GM23338 (cell line): ENCODE measurements at regions not wholly inside any gene's neighbourhood (a gene's known extent, or its start where the extent isn't known, plus 50 kb on each side); places are given as distances from the start of the nearest gene placed in this dataset.

Source experiments
- ATAC-seq: fragments of 200-7000 bp; cut with Tn5 transposase; 3 replicates; pipeline ENCODE4 v1.9.1; 2020
- DNase-seq: peaks from one replicate; pipeline ENCODE4 v3.0.0-alpha.2; 2015; ENCODE audit warnings: low spot score
- H2AFZ ChIP-seq: fragments of 200-600 bp; sonication (generic); 2 replicates; pipeline ENCODE4 v1.8.0; 2016; ENCODE audit warnings: antibody characterized with exemption, mild to moderate bottlenecking, moderate library complexity
- H3F3A ChIP-seq: fragments of 200-600 bp; sonication (generic); replicated peaks from 2 replicates; pipeline ENCODE4 v1.8.0; 2017; ENCODE audit warnings: antibody characterized with exemption, mixed run types, low read depth
- H3K27ac ChIP-seq: fragments of 200-600 bp; sonication (generic); 2 replicates; pipeline ENCODE4 v1.6.1; 2016; ENCODE audit warnings: low read depth
- H3K27me3 ChIP-seq: fragments of 200-600 bp; sonication (generic); 2 replicates; pipeline ENCODE4 v1.8.0; 2016; ENCODE audit warnings: mild to moderate bottlenecking, mixed run types, moderate library complexity; ENCODE audit not compliant: insufficient read depth
- H3K36me3 ChIP-seq: fragments of 200-600 bp; sonication (generic); 2 replicates; pipeline ENCODE4 v1.8.0; 2016; ENCODE audit warnings: mild to moderate bottlenecking; ENCODE audit not compliant: insufficient read depth
- H3K4me1 ChIP-seq: fragments of 200-600 bp; sonication (generic); 2 replicates; pipeline ENCODE4 v1.8.0; 2016; ENCODE audit warnings: mild to moderate bottlenecking, moderate library complexity; ENCODE audit not compliant: insufficient read depth
- H3K4me2 ChIP-seq: fragments of 200-600 bp; sonication (generic); 2 replicates; pipeline ENCODE4 v1.7.1; 2017; ENCODE audit warnings: mixed run types
- H3K4me3 ChIP-seq: fragments of 200-600 bp; sonication (generic); 2 replicates; pipeline ENCODE4 v1.6.1; 2016; ENCODE audit warnings: mixed run types
- H3K79me2 ChIP-seq: fragments of 200-600 bp; sonication (generic); replicated peaks from 2 replicates; pipeline ENCODE4 v1.8.0; 2017; ENCODE audit warnings: mild to moderate bottlenecking; ENCODE audit not compliant: insufficient read depth
- H3K9me2 ChIP-seq: fragments of 200-600 bp; sonication (generic); 2 replicates; pipeline ENCODE4 v1.8.0; 2017; ENCODE audit not compliant: insufficient read depth
- H4K20me1 ChIP-seq: fragments of 200-600 bp; sonication (generic); replicated peaks from 2 replicates; pipeline ENCODE4 v1.8.0; 2017; ENCODE audit warnings: mild to moderate bottlenecking; ENCODE audit not compliant: insufficient read depth
- H3K27ac Mint-ChIP-seq: 2 replicates; pipeline ENCODE4 v1.8.0; 2020; ENCODE audit warnings: inconsistent platforms, mild to moderate bottlenecking, moderate library complexity, mixed read lengths
- H3K27me3 Mint-ChIP-seq: 3 replicates; pipeline ENCODE4 v1.8.0; 2022; ENCODE audit warnings: low read depth, mild to moderate bottlenecking, moderate library complexity, mixed read lengths, inconsistent platforms; ENCODE audit not compliant: insufficient read depth, poor library complexity
- H3K36me3 Mint-ChIP-seq: 3 replicates; pipeline ENCODE4 v1.8.0; 2021; ENCODE audit warnings: low read depth, mild to moderate bottlenecking, inconsistent platforms, moderate library complexity, mixed read lengths
- H3K4me1 Mint-ChIP-seq: 3 replicates; pipeline ENCODE4 v1.8.0; 2020; ENCODE audit warnings: mild to moderate bottlenecking, inconsistent platforms, mixed read lengths
- H3K4me3 Mint-ChIP-seq: 3 replicates; pipeline ENCODE4 v1.8.0; 2021; ENCODE audit warnings: moderate library complexity, mild to moderate bottlenecking, inconsistent platforms, mixed read lengths
- H3K9me3 Mint-ChIP-seq: 3 replicates; pipeline ENCODE4 v1.8.0; 2020; ENCODE audit warnings: moderate library complexity, mild to moderate bottlenecking, inconsistent platforms, mixed read lengths
- CREB1 ChIP-seq: fragments of 250-450 bp; sonication (Bioruptor Pico); IDR thresholded peaks from 2 replicates; pipeline ENCODE4 v1.5.0; 2020; ENCODE audit warnings: low read depth, mild to moderate bottlenecking, moderate library complexity
- EZH2 ChIP-seq: fragments of 200-600 bp; sonication (generic); IDR thresholded peaks from one replicate; pipeline ENCODE4 v1.8.0; 2017; ENCODE audit warnings: antibody characterized with exemption, mild to moderate bottlenecking, low read depth; ENCODE audit not compliant: unreplicated experiment
- JUNB ChIP-seq: IDR thresholded peaks from one replicate; pipeline ENCODE4 v1.6.1; 2016; ENCODE audit warnings: antibody characterized with exemption; ENCODE audit not compliant: unreplicated experiment
- NANOG ChIP-seq: IDR thresholded peaks from 2 replicates; pipeline ENCODE4 v1.6.1; 2016; ENCODE audit warnings: antibody characterized with exemption, borderline replicate concordance
- ZNF331 ChIP-seq: fragments of 250-450 bp; sonication (Bioruptor Pico); IDR thresholded peaks from 2 replicates; pipeline ENCODE4 v1.5.0; 2020; ENCODE audit warnings: low read depth, mild to moderate bottlenecking, moderate library complexity
- TF ChIP-seq, protein P1 (sequence below), 2 experiments: fragments of 200-600 bp in 1 of 2; sonication (generic) in 1 of 2; conservative IDR thresholded peaks; 2 replicates each; pipeline versions ENCODE4 v1.5.1 to v1.6.1; 2016 to 2017; ENCODE audit warnings: antibody characterized with exemption in 2 of 2, low read depth in 2 of 2, mild to moderate bottlenecking in 2 of 2, moderate library complexity in 1 of 2
- TF ChIP-seq, protein P2 (sequence below): fragments of 250-450 bp; sonication (Bioruptor Pico); IDR thresholded peaks from 2 replicates; pipeline ENCODE4 v1.5.0; 2020; ENCODE audit warnings: mild to moderate bottlenecking, moderate library complexity
- TF ChIP-seq, protein P3 (sequence below): IDR thresholded peaks from one replicate; pipeline ENCODE4 v1.6.1; 2018; ENCODE audit warnings: antibody characterized with exemption; ENCODE audit not compliant: unreplicated experiment

DNA sequence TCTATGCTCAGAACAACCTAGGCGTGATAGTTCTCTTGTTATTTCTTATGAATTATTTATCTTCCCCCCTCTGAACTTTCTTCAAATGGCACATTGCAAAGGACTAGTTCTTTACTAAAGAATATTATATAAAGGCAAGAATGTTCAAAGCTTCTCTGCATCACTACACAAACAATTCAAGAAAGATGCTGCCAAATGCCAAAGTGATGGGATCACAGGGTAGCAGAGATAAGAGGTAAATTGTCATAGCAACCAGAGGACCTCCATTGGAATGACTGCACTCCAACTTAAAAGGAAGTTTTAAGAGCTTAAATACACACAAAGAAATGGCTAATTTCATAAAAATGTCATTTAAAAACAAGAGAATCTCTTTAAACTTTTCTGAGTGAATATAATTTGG lies 72.8 kb downstream of the AQP4 start:
- no peak for ATAC-seq
- H3K4me1 Mint-ChIP-seq, result peaks cover 2% of the 10 kb centered on the region; the same call in 2 of the 3 replicates
- no peak for DNase-seq
- no peaks in the 10 kb centered on the region for H3K36me3 Mint-ChIP-seq
- no peak overlapping the region for H3K4me2 ChIP-seq
- H3K4me3 ChIP-seq, result no peak overlapping the region
- no peaks in the 10 kb centered on the region for H3K36me3 ChIP-seq
- no peak overlapping the region for H3K27ac ChIP-seq
- no peaks in the 10 kb centered on the region for H3K27me3 ChIP-seq
- no peaks in the 10 kb centered on the region for H3K79me2 ChIP-seq
- H3F3A ChIP-seq, result no peaks in the 10 kb centered on the region
- no peaks in the 10 kb centered on the region for H3K9me3 Mint-ChIP-seq
- H3K27ac Mint-ChIP-seq, result no peak overlapping the region
- H3K4me1 ChIP-seq, result no peaks in the 10 kb centered on the region
- no peak overlapping the region for H3K4me3 Mint-ChIP-seq
- TF ChIP-seq, protein P1, sequence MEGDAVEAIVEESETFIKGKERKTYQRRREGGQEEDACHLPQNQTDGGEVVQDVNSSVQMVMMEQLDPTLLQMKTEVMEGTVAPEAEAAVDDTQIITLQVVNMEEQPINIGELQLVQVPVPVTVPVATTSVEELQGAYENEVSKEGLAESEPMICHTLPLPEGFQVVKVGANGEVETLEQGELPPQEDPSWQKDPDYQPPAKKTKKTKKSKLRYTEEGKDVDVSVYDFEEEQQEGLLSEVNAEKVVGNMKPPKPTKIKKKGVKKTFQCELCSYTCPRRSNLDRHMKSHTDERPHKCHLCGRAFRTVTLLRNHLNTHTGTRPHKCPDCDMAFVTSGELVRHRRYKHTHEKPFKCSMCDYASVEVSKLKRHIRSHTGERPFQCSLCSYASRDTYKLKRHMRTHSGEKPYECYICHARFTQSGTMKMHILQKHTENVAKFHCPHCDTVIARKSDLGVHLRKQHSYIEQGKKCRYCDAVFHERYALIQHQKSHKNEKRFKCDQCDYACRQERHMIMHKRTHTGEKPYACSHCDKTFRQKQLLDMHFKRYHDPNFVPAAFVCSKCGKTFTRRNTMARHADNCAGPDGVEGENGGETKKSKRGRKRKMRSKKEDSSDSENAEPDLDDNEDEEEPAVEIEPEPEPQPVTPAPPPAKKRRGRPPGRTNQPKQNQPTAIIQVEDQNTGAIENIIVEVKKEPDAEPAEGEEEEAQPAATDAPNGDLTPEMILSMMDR (conservative IDR thresholded peaks at IDR 0.05; ENCODE audit: low read depth in 2 of 2), result no peak
- TF ChIP-seq, protein P2, sequence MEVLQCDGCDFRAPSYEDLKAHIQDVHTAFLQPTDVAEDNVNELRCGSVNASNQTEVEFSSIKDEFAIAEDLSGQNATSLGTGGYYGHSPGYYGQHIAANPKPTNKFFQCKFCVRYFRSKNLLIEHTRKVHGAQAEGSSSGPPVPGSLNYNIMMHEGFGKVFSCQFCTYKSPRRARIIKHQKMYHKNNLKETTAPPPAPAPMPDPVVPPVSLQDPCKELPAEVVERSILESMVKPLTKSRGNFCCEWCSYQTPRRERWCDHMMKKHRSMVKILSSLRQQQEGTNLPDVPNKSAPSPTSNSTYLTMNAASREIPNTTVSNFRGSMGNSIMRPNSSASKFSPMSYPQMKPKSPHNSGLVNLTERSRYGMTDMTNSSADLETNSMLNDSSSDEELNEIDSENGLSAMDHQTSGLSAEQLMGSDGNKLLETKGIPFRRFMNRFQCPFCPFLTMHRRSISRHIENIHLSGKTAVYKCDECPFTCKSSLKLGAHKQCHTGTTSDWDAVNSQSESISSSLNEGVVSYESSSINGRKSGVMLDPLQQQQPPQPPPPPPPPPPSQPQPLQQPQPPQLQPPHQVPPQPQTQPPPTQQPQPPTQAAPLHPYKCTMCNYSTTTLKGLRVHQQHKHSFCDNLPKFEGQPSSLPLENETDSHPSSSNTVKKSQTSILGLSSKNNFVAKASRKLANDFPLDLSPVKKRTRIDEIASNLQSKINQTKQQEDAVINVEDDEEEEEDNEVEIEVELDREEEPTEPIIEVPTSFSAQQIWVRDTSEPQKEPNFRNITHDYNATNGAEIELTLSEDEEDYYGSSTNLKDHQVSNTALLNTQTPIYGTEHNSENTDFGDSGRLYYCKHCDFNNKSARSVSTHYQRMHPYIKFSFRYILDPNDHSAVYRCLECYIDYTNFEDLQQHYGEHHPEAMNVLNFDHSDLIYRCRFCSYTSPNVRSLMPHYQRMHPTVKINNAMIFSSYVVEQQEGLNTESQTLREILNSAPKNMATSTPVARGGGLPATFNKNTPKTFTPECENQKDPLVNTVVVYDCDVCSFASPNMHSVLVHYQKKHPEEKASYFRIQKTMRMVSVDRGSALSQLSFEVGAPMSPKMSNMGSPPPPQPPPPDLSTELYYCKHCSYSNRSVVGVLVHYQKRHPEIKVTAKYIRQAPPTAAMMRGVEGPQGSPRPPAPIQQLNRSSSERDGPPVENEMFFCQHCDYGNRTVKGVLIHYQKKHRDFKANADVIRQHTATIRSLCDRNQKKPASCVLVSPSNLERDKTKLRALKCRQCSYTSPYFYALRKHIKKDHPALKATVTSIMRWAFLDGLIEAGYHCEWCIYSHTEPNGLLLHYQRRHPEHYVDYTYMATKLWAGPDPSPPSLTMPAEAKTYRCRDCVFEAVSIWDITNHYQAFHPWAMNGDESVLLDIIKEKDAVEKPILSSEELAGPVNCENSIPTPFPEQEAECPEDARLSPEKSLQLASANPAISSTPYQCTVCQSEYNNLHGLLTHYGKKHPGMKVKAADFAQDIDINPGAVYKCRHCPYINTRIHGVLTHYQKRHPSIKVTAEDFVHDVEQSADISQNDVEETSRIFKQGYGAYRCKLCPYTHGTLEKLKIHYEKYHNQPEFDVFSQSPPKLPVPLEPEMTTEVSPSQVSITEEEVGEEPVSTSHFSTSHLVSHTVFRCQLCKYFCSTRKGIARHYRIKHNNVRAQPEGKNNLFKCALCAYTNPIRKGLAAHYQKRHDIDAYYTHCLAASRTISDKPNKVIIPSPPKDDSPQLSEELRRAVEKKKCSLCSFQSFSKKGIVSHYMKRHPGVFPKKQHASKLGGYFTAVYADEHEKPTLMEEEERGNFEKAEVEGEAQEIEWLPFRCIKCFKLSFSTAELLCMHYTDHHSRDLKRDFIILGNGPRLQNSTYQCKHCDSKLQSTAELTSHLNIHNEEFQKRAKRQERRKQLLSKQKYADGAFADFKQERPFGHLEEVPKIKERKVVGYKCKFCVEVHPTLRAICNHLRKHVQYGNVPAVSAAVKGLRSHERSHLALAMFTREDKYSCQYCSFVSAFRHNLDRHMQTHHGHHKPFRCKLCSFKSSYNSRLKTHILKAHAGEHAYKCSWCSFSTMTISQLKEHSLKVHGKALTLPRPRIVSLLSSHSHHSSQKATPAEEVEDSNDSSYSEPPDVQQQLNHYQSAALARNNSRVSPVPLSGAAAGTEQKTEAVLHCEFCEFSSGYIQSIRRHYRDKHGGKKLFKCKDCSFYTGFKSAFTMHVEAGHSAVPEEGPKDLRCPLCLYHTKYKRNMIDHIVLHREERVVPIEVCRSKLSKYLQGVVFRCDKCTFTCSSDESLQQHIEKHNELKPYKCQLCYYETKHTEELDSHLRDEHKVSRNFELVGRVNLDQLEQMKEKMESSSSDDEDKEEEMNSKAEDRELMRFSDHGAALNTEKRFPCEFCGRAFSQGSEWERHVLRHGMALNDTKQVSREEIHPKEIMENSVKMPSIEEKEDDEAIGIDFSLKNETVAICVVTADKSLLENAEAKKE (CRISPR knock-in tag), result no peak
- H4K20me1 ChIP-seq, result no peaks in the 10 kb centered on the region
- H2AFZ ChIP-seq, result no peak overlapping the region
- no peaks in the 10 kb centered on the region for H3K9me2 ChIP-seq
- H3K27me3 Mint-ChIP-seq, result peaks cover 1% of the 10 kb centered on the region

DNA sequence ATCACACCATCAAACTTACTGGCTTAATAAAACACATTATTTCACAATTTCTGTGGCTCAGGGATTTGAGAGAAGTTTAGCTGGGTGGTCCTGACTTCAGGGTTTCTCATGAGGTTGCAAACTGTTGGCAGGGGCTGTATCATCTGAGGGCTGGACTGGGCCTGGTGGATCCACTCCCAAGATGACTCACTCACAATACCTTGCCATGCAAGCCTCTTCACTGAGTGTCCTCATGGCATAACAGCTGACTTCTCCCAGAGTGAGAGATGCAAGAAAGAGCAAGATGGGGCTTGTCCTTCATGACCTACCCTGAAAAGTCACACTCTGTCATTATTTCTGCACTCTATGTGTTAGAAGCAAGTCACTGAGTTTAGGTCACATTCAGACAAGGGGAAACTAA lies 73.8 kb downstream of the AQP4 start:
- H4K20me1 ChIP-seq, result no peaks in the 10 kb centered on the region
- Mint-ChIP-seq H3K4me1 (peaks cover 2% of the 10 kb centered on the region; the same call in 2 of the 3 replicates), H3K27ac (no peak overlapping the region), H3K4me3 (no peak overlapping the region), H3K27me3 (peaks cover 1% of the 10 kb centered on the region), H3K9me3 (no peaks in the 10 kb centered on the region), H3K36me3 (no peaks in the 10 kb centered on the region)
- H3K9me2 ChIP-seq, result no peaks in the 10 kb centered on the region
- no peak overlapping the region for H3K4me2 ChIP-seq
- H3K27ac ChIP-seq, result no peak overlapping the region
- no peaks in the 10 kb centered on the region for H3F3A ChIP-seq
- no peak for DNase-seq
- no peaks in the 10 kb centered on the region for H3K79me2 ChIP-seq
- no peak overlapping the region for H2AFZ ChIP-seq
- ATAC-seq, result no peak
- no peaks in the 10 kb centered on the region for H3K27me3 ChIP-seq
- H3K4me3 ChIP-seq, result no peak overlapping the region
- H3K36me3 ChIP-seq, result no peaks in the 10 kb centered on the region
- H3K4me1 ChIP-seq, result no peaks in the 10 kb centered on the region
- TF ChIP-seq NANOG (no peak), CREB1 (CRISPR knock-in tag) (no peak), ZNF331 (CRISPR knock-in tag) (no peak), JUNB (no peak), EZH2 (no peak)
- TF ChIP-seq, protein P3, sequence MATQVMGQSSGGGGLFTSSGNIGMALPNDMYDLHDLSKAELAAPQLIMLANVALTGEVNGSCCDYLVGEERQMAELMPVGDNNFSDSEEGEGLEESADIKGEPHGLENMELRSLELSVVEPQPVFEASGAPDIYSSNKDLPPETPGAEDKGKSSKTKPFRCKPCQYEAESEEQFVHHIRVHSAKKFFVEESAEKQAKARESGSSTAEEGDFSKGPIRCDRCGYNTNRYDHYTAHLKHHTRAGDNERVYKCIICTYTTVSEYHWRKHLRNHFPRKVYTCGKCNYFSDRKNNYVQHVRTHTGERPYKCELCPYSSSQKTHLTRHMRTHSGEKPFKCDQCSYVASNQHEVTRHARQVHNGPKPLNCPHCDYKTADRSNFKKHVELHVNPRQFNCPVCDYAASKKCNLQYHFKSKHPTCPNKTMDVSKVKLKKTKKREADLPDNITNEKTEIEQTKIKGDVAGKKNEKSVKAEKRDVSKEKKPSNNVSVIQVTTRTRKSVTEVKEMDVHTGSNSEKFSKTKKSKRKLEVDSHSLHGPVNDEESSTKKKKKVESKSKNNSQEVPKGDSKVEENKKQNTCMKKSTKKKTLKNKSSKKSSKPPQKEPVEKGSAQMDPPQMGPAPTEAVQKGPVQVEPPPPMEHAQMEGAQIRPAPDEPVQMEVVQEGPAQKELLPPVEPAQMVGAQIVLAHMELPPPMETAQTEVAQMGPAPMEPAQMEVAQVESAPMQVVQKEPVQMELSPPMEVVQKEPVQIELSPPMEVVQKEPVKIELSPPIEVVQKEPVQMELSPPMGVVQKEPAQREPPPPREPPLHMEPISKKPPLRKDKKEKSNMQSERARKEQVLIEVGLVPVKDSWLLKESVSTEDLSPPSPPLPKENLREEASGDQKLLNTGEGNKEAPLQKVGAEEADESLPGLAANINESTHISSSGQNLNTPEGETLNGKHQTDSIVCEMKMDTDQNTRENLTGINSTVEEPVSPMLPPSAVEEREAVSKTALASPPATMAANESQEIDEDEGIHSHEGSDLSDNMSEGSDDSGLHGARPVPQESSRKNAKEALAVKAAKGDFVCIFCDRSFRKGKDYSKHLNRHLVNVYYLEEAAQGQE, result no peak
- TF ChIP-seq, protein P1 (conservative IDR thresholded peaks at IDR 0.05; ENCODE audit: low read depth in 2 of 2), result no peak
